SK-N-MC (cell line): ENCODE measurements at regions not wholly inside any gene's neighbourhood (a gene's known extent, or its start where the extent isn't known, plus 50 kb on each side); places are given as distances from the start of the nearest gene placed in this dataset.

ENCODE experiments used
- EZH2 ChIP-seq: fragments of 200-600 bp; sonication (generic); IDR thresholded peaks from one replicate; pipeline ENCODE4 v1.6.1; 2017; ENCODE audit warnings: antibody characterized with exemption
- FOXP2 ChIP-seq: optimal IDR thresholded peaks from 2 replicates; pipeline ENCODE3; 2011; ENCODE audit warnings: mild to moderate bottlenecking, moderate library complexity; ENCODE audit not compliant: insufficient read depth; ENCODE audit errors: extremely low read length, control extremely low read depth
- POLR2AphosphoS5 ChIP-seq: IDR thresholded peaks from 2 replicates; pipeline ENCODE4 v1.6.1; 2012; ENCODE audit warnings: mild to moderate bottlenecking, low read depth, low read length, borderline replicate concordance

GRCh38 chr4:126799971-126800574 is 832.7 kb upstream of the INTU start:
- TF ChIP-seq FOXP2: no peak
- no peak for TF ChIP-seq EZH2
- no peak for TF ChIP-seq POLR2AphosphoS5
